BE2C (cell line): ENCODE measurements at regions not wholly inside any gene's neighbourhood (a gene's known extent, or its start where the extent isn't known, plus 50 kb on each side); places are given as distances from the start of the nearest gene placed in this dataset.

Experiments used
- DNase-seq: peaks from one replicate; pipeline ENCODE4 v3.0.0-alpha.2; 2020
- H3K27me3 ChIP-seq: fragments of 250-450 bp; sonication (Bioruptor Pico); 2 replicates; pipeline ENCODE4 v1.5.1; 2020; ENCODE audit warnings: mild to moderate bottlenecking
- H3K36me3 ChIP-seq: fragments of 250-450 bp; sonication (Bioruptor Pico); 2 replicates; pipeline ENCODE4 v1.5.1; 2020; ENCODE audit warnings: mild to moderate bottlenecking
- H3K4me1 ChIP-seq: fragments of 250-450 bp; sonication (Bioruptor Pico); 2 replicates; pipeline ENCODE4 v1.5.1; 2020
- H3K4me3 ChIP-seq: 2 replicates; pipeline ENCODE4 v1.5.1; 2011; ENCODE audit warnings: low read depth, low read length
- H3K9me3 ChIP-seq: fragments of 250-450 bp; sonication (Bioruptor Pico); 2 replicates; pipeline ENCODE4 v1.5.1; 2020
- TF ChIP-seq, protein P1 (sequence below): IDR thresholded peaks from 2 replicates; pipeline ENCODE4 v1.5.1; 2012; ENCODE audit warnings: mild to moderate bottlenecking, low read depth, low read length

DNA sequence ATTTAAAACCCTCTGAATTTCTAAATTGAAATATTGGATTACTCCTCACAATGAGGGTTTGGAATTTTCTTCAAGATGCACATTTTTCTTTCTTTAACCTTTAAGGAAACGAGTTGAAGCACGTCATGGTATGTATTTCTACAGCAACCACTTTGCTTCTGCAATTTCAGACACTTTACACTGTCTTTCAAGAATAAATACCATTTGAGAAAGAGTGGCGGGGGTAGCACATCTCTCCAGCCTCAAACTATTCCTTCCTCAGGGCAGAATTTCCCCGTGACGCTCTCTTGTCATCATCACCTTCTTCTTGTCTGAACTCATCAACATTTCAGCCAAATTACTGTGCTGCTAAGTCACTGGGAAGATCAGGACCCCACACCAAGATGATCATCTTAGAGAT lies 1073.4 kb downstream of the EFNB2 start:
- Histone ChIP-seq H3K36me3 (no peaks in the 10 kb centered on the region), H3K4me1 (no peaks in the 10 kb centered on the region), H3K27me3 (no peaks in the 10 kb centered on the region), H3K4me3 (no peak overlapping the region), H3K9me3 (no peaks in the 10 kb centered on the region)
- TF ChIP-seq, protein P1, sequence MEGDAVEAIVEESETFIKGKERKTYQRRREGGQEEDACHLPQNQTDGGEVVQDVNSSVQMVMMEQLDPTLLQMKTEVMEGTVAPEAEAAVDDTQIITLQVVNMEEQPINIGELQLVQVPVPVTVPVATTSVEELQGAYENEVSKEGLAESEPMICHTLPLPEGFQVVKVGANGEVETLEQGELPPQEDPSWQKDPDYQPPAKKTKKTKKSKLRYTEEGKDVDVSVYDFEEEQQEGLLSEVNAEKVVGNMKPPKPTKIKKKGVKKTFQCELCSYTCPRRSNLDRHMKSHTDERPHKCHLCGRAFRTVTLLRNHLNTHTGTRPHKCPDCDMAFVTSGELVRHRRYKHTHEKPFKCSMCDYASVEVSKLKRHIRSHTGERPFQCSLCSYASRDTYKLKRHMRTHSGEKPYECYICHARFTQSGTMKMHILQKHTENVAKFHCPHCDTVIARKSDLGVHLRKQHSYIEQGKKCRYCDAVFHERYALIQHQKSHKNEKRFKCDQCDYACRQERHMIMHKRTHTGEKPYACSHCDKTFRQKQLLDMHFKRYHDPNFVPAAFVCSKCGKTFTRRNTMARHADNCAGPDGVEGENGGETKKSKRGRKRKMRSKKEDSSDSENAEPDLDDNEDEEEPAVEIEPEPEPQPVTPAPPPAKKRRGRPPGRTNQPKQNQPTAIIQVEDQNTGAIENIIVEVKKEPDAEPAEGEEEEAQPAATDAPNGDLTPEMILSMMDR, result no peak
- no peak for DNase-seq

DNA sequence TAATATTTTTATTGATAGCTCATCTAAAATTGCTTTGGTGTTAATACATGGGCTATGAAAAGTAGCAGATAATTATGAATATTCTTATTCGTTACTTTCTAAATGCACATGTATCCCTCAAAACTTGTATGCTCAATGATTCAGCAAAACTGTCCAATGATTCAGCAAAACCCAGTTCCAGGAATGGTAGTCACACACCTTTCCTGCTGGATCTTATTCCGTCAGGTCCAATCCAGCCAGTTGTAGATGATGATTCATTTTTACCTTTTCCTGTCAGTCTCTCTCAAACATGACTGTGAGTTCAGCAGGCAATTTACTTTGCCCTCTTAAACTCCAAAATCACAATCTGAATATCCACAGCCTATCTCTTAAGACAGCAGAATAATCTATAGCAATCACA lies 1082.6 kb downstream of the EFNB2 start:
- Histone ChIP-seq H3K36me3 (no peaks in the 10 kb centered on the region), H3K9me3 (no peaks in the 10 kb centered on the region), H3K27me3 (no peaks in the 10 kb centered on the region), H3K4me1 (no peaks in the 10 kb centered on the region), H3K4me3 (no peak overlapping the region)
- no peak for DNase-seq
- TF ChIP-seq, protein P1, result no peak

DNA sequence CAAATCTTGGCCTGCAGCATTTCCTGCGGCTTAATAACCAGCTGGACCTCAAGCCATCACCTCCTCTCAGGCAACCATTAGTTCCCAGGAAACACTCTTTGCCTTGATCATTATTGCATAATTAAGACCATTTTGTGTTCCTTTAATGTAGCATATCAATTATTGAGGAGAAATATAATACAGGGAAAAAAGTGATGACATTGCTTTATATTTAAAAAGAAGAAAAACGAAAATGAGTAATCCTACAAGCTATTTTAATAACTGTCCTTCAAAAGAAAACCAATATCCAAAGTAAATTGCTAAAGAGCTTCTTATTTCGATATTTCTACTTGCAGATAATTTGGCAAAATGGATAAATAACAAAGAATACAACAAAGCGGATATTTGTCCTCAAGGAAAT lies 1084.7 kb downstream of the EFNB2 start:
- Histone ChIP-seq H3K4me1 (no peaks in the 10 kb centered on the region), H3K27me3 (no peaks in the 10 kb centered on the region), H3K36me3 (no peaks in the 10 kb centered on the region), H3K4me3 (no peak overlapping the region), H3K9me3 (no peaks in the 10 kb centered on the region)
- TF ChIP-seq, protein P1, result no peak
- no peak for DNase-seq

DNA sequence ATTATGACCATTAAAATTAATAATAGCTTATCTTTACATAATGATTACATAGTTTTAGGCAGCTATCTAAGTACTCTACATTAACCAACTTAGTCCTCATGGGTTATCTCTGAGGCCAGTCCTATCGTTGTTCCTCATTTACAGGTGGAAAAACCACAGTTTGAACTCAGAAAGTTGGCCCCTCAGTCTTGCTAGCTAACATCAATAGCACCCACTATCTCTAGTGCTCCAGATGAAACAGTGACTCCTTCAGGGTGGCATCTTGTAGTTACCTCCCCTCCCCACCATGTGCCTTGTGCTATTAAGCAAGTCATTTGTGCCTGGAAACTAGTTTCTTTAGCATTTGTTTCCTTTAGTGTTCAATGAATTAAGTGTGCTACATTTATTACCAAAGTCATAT lies 1086.7 kb downstream of the EFNB2 start:
- Histone ChIP-seq H3K27me3 (no peaks in the 10 kb centered on the region), H3K9me3 (no peaks in the 10 kb centered on the region), H3K4me3 (no peak overlapping the region), H3K36me3 (no peaks in the 10 kb centered on the region), H3K4me1 (no peaks in the 10 kb centered on the region)
- DNase-seq, result no peak
- TF ChIP-seq, protein P1, result no peak

DNA sequence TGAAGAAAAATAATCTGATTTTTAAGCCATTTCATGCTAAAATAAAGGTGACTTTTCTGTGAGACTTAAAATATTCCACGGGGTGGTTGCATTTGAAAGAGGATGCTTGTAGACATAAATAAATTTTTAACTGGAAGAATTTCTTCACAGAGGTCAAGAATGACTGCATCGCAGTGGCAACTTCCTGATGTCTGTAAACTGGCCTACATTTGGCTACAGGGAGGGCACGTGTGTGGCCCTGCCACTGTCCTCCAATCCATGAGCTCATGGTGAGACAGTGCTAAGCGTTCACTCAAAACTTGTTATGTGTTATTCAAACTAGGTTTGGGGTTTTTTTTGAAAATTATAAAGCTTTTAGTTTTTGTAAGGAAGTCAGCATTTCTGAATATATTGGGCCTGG lies 1089.3 kb downstream of the EFNB2 start:
- Histone ChIP-seq H3K36me3 (no peaks in the 10 kb centered on the region), H3K4me3 (no peak overlapping the region), H3K4me1 (no peaks in the 10 kb centered on the region; the same call in 1 of the 2 replicates), H3K9me3 (no peaks in the 10 kb centered on the region), H3K27me3 (no peaks in the 10 kb centered on the region)
- TF ChIP-seq, protein P1, result no peak
- no peak for DNase-seq

DNA sequence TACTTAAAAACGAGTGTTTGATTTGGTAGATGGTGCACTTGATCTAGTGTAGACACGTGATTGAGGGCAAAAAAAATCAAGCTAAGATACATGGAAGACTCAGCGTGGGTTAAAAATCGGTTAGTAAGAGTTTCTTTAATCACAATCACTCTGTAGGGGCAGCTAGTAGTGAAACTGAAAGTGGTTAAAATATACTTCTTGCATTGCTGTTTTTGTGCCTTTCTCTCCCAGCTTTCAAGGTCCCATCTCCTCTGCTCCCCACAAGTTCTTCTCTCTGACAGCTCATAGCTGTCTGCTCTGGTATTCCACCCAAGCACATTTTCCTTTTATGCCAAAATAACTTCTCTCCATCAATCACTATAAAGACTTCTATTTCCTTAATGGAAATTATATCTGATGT lies 1089.7 kb downstream of the EFNB2 start:
- TF ChIP-seq, protein P1, result no peak
- no peaks in the 10 kb centered on the region for H3K36me3 ChIP-seq
- DNase-seq, result no peak

More for the DNA sequence above, 1089.7 kb downstream of the EFNB2 start:
- H3K27me3 ChIP-seq, result no peaks in the 10 kb centered on the region
- H3K4me3 ChIP-seq, result no peak overlapping the region
- no peaks in the 10 kb centered on the region; the same call in 1 of the 2 replicates for H3K4me1 ChIP-seq
- no peaks in the 10 kb centered on the region for H3K9me3 ChIP-seq
